Neuronal stem cell (in vitro differentiated cells): ENCODE measurements at regions not wholly inside any gene's neighbourhood (a gene's known extent, or its start where the extent isn't known, plus 50 kb on each side); places are given as distances from the start of the nearest gene placed in this dataset.

ENCODE experiments used
- DNase-seq: peaks from one replicate; pipeline ENCODE4 v3.0.0-alpha.2; 2013; ENCODE audit warnings: low spot score
- H2AFZ ChIP-seq: one replicate; pipeline ENCODE4 v1.6.1; 2013; ENCODE audit warnings: mild to moderate bottlenecking, low read length, inconsistent platforms
- H2AK5ac ChIP-seq: 2 replicates; pipeline ENCODE4 v1.6.1; 2013; ENCODE audit warnings: low read depth, mild to moderate bottlenecking, inconsistent platforms, low read length, moderate library complexity, mixed read lengths
- H2BK120ac ChIP-seq: 2 replicates; pipeline ENCODE4 v1.6.1; 2013; ENCODE audit warnings: low read depth, mild to moderate bottlenecking, inconsistent platforms, low read length, moderate library complexity, mixed read lengths
- H2BK12ac ChIP-seq: one replicate; pipeline ENCODE4 v1.6.1; 2013; ENCODE audit warnings: low read length, inconsistent platforms
- H2BK15ac ChIP-seq: 2 replicates; pipeline ENCODE4 v1.6.1; 2013; ENCODE audit warnings: mild to moderate bottlenecking, low read length, inconsistent platforms, mixed read lengths
- H2BK5ac ChIP-seq: one replicate; pipeline ENCODE4 v1.6.1; 2013; ENCODE audit warnings: inconsistent platforms, mild to moderate bottlenecking, low read length, moderate library complexity
- H3K14ac ChIP-seq: one replicate; pipeline ENCODE4 v1.6.1; 2013; ENCODE audit warnings: low read length, inconsistent platforms
- H3K18ac ChIP-seq: 2 replicates; pipeline ENCODE4 v1.6.1; 2013; ENCODE audit warnings: low read length, inconsistent platforms
- H3K23ac ChIP-seq: 2 replicates; pipeline ENCODE4 v1.6.1; 2013; ENCODE audit warnings: low read depth, mild to moderate bottlenecking, mixed read lengths, low read length, inconsistent platforms; ENCODE audit not compliant: poor library complexity
- H3K27ac ChIP-seq: replicated peaks from 3 replicates; pipeline ENCODE4 v1.5.1; 2013; ENCODE audit warnings: low read length, inconsistent platforms
- H3K27me3 ChIP-seq, 3 experiments: 2 replicates each; pipeline ENCODE4 v1.6.1; 2013; ENCODE audit warnings: low read length in 3 of 3, mild to moderate bottlenecking in 2 of 3, inconsistent platforms in 1 of 3, low read depth in 1 of 3, mixed read lengths in 1 of 3, moderate library complexity in 1 of 3; ENCODE audit not compliant: control insufficient read depth in 3 of 3, insufficient read depth in 3 of 3
- H3K36me3 ChIP-seq, 2 donors: replicated peaks in 1 of 2; 2 replicates each; pipeline ENCODE4 v1.6.1; 2013; ENCODE audit warnings: low read length in 2 of 2; ENCODE audit not compliant: control insufficient read depth in 2 of 2, insufficient read depth in 2 of 2
- H3K4ac ChIP-seq: 2 replicates; pipeline ENCODE4 v1.6.1; 2013; ENCODE audit warnings: inconsistent platforms, mild to moderate bottlenecking, low read length, moderate library complexity
- H3K4me1 ChIP-seq, 2 donors: 1 replicate in 1 of 2; 2 replicates in 1 of 2; pipeline ENCODE4 v1.6.1; 2013; ENCODE audit warnings: low read length in 2 of 2, low read depth in 1 of 2; ENCODE audit not compliant: control insufficient read depth in 2 of 2, insufficient read depth in 1 of 2
- H3K4me2 ChIP-seq: one replicate; pipeline ENCODE4 v1.6.1; 2013; ENCODE audit warnings: mild to moderate bottlenecking, low read length, inconsistent platforms; ENCODE audit not compliant: insufficient read depth, poor library complexity, severe bottlenecking
- H3K4me3 ChIP-seq, 2 donors: 2 replicates each; pipeline ENCODE4 v1.5.1; 2013; ENCODE audit warnings: low read length in 2 of 2, mild to moderate bottlenecking in 2 of 2, inconsistent platforms in 1 of 2, moderate library complexity in 1 of 2
- H3K79me1 ChIP-seq: one replicate; pipeline ENCODE4 v1.6.1; 2013; ENCODE audit warnings: low read depth, mild to moderate bottlenecking, inconsistent platforms, low read length, moderate library complexity
- H3K9ac ChIP-seq: one replicate; pipeline ENCODE4 v1.6.1; 2013; ENCODE audit warnings: mild to moderate bottlenecking, low read depth, low read length, inconsistent platforms; ENCODE audit not compliant: poor library complexity
- H3K9me3 ChIP-seq, 2 donors: replicated peaks in 1 of 2; 2 replicates each; pipeline versions ENCODE3 to v1.6.1; 2013; ENCODE audit warnings: low read length in 2 of 2, mild to moderate bottlenecking in 2 of 2, inconsistent platforms in 1 of 2, low read depth in 1 of 2, mixed read lengths in 1 of 2, moderate library complexity in 1 of 2; ENCODE audit not compliant: control insufficient read depth in 2 of 2, insufficient read depth in 1 of 2
- H4K8ac ChIP-seq: one replicate; pipeline ENCODE4 v1.6.1; 2013; ENCODE audit warnings: low read depth, mild to moderate bottlenecking, inconsistent platforms, low read length, moderate library complexity
- H4K91ac ChIP-seq: one replicate; pipeline ENCODE4 v1.6.1; 2013; ENCODE audit warnings: low read length, low read depth, mild to moderate bottlenecking, inconsistent platforms; ENCODE audit not compliant: poor library complexity
- WGBS, 2 donors: extraction: QIAGEN DNeasy Blood & Tissue Kit; methylation state at CpG; one replicate each; pipeline ENCODE4 v1.1.7; 2013; ENCODE audit warnings: missing lambda C conversion rate in 2 of 2, mixed read lengths in 1 of 2; ENCODE audit not compliant: insufficient read length in 2 of 2, insufficient replicate concordance in 1 of 2; ENCODE audit errors: extremely low coverage in 2 of 2; 5-methylcytosine and 5-hydroxymethylcytosine counted together

- Histone ChIP-seq H3K14ac (no peak overlapping the region), H3K4me1 (no peaks in the 10 kb centered on the region), H3K4ac (no peak overlapping the region), H2AK5ac (no peak overlapping the region), H2BK5ac (no peak overlapping the region), H3K4me3 (no peak overlapping the region), H4K8ac (no peak overlapping the region), H3K9ac (no peak overlapping the region), H4K91ac (no peak overlapping the region), H2BK15ac (no peak overlapping the region), H2AFZ (no peak overlapping the region), H3K9me3 (no peaks in the 10 kb centered on the region), H3K27me3 (no peaks in the 10 kb centered on the region), H3K27ac (no peak overlapping the region), H2BK12ac (no peak overlapping the region), H3K23ac (no peak overlapping the region), H3K79me1 (no peaks in the 10 kb centered on the region), H3K18ac (no peak overlapping the region), H3K4me2 (no peak overlapping the region), H3K36me3 (no peaks in the 10 kb centered on the region), H2BK120ac (no peak overlapping the region)
- no peak for DNase-seq
- no CpG with 5 or more reads among the region's 3 CpGs for WGBS, 2 donors
Measured at GRCh38 chr7:25995216-25995615, 156.8 kb upstream of the NFE2L3 start.

- H3K4ac ChIP-seq = no peak overlapping the region
- H3K14ac ChIP-seq = no peak overlapping the region
- H3K27ac ChIP-seq = no peak overlapping the region
- H2BK120ac ChIP-seq = no peak overlapping the region
- H2BK5ac ChIP-seq = no peak overlapping the region
- H3K27me3 ChIP-seq = no peaks in the 10 kb centered on the region
- no peak overlapping the region for H2AK5ac ChIP-seq
- no peak overlapping the region for H4K8ac ChIP-seq
- H4K91ac ChIP-seq = no peak overlapping the region
- WGBS, 2 donors = no CpG with 5 or more reads among the region's 7 CpGs
- H3K36me3 ChIP-seq = no peaks in the 10 kb centered on the region
- H2BK15ac ChIP-seq = no peak overlapping the region
- H3K79me1 ChIP-seq = no peaks in the 10 kb centered on the region
- H3K4me2 ChIP-seq = no peak overlapping the region
- no peak for DNase-seq
- H2BK12ac ChIP-seq = no peak overlapping the region
- no peaks in the 10 kb centered on the region for H3K9me3 ChIP-seq
- H2AFZ ChIP-seq = no peak overlapping the region
- H3K23ac ChIP-seq = no peak overlapping the region
- no peak overlapping the region for H3K4me3 ChIP-seq
- H3K4me1 ChIP-seq = no peaks in the 10 kb centered on the region
- H3K18ac ChIP-seq = no peak overlapping the region
- no peak overlapping the region for H3K9ac ChIP-seq
Measured at GRCh38 chr7:25996006-25996408, 156.0 kb upstream of the NFE2L3 start.

GRCh38 chr7:25998499-25998898 is 153.5 kb upstream of the NFE2L3 start:
- Histone ChIP-seq H3K79me1 (no peaks in the 10 kb centered on the region), H2BK12ac (no peak overlapping the region), H2BK120ac (no peak overlapping the region), H3K4ac (no peak overlapping the region), H3K9ac (no peak overlapping the region), H2BK15ac (no peak overlapping the region), H3K23ac (no peak overlapping the region), H3K9me3 (no peaks in the 10 kb centered on the region), H3K4me2 (no peak overlapping the region), H2AK5ac (no peak overlapping the region), H3K27ac (no peak overlapping the region), H2AFZ (no peak overlapping the region), H4K91ac (no peak overlapping the region), H3K27me3 (no peaks in the 10 kb centered on the region), H3K18ac (no peak overlapping the region), H3K4me3 (no peak overlapping the region), H3K14ac (no peak overlapping the region), H3K36me3 (no peaks in the 10 kb centered on the region), H2BK5ac (no peak overlapping the region), H3K4me1 (no peaks in the 10 kb centered on the region), H4K8ac (no peak overlapping the region)
- no peak for DNase-seq
- no CpG with 5 or more reads among the region's 9 CpGs for WGBS, 2 donors

- no peak overlapping the region for H3K4ac ChIP-seq
- no peak overlapping the region for H3K18ac ChIP-seq
- H2BK5ac ChIP-seq = no peak overlapping the region
- no peaks in the 10 kb centered on the region for H3K79me1 ChIP-seq
- no peak overlapping the region for H3K4me3 ChIP-seq
- no peak overlapping the region for H2BK12ac ChIP-seq
- H2BK120ac ChIP-seq = no peak overlapping the region
- H3K14ac ChIP-seq = no peak overlapping the region
- no CpG with 5 or more reads among the region's 3 CpGs for WGBS, 2 donors
- H3K27me3 ChIP-seq = no peaks in the 10 kb centered on the region
- no peaks in the 10 kb centered on the region for H3K36me3 ChIP-seq
- H3K4me2 ChIP-seq = no peak overlapping the region
- H2AK5ac ChIP-seq = no peak overlapping the region
- no peak overlapping the region for H3K23ac ChIP-seq
- no peaks in the 10 kb centered on the region for H3K9me3 ChIP-seq
- no peaks in the 10 kb centered on the region for H3K4me1 ChIP-seq
- no peak overlapping the region for H2BK15ac ChIP-seq
- H4K8ac ChIP-seq = no peak overlapping the region
- DNase-seq = no peak
- H3K9ac ChIP-seq = no peak overlapping the region
- H2AFZ ChIP-seq = no peak overlapping the region
- no peak overlapping the region for H4K91ac ChIP-seq
- H3K27ac ChIP-seq = no peak overlapping the region
Measured at GRCh38 chr7:26000841-26001240, 151.2 kb upstream of the NFE2L3 start.
